ENCODE measurements at regions not wholly inside any gene's neighbourhood (a gene's known extent, or its start where the extent isn't known, plus 50 kb on each side); places are given as distances from the start of the nearest gene placed in this dataset.

- TF ChIP-seq TARDBP (IDR thresholded peaks at IDR 0.05) (no peak), SUZ12 (IDR thresholded peaks at IDR 0.05) (no peak), BHLHE40 (IDR thresholded peaks at IDR 0.05; ENCODE audit: borderline replicate concordance) (no peak), NFRKB (IDR thresholded peaks at IDR 0.05) (no peak), FOXM1 (IDR thresholded peaks at IDR 0.05; ENCODE audit: borderline replicate concordance) (no peak), ELF4 (IDR thresholded peaks at IDR 0.05) (no peak), SP1 (IDR thresholded peaks at IDR 0.05) (no peak), FOXK2 (IDR thresholded peaks at IDR 0.05) (no peak), L3MBTL2 (conservative IDR thresholded peaks at IDR 0.05) (no peak)
Measured at GRCh38 chr4:167885071-167885470, 207.3 kb upstream of the ANXA10 start.
